Activated CD8-positive, alpha-beta memory T cell treated with anti-CD3 and anti-CD28 coated beads, Interleukin-2, amount 10 ng/mL, durations not matched to agents 7 days and 5 days (primary cell): ENCODE measurements at regions not wholly inside any gene's neighbourhood (a gene's known extent, or its start where the extent isn't known, plus 50 kb on each side); places are given as distances from the start of the nearest gene placed in this dataset.
"Not testable (repeated sequence)": the region's sequence is repeated elsewhere in the genome, so short reads cannot be mapped to it uniquely, and the experiment has no call there.

ENCODE experiments used
- ATAC-seq: fragments of 150-1000 bp; cut with Tn5 transposase; one replicate; pipeline ENCODE4 v1.10.0; 2021; ENCODE audit warnings: moderate library complexity
- CTCF ChIA-PET: fragments of 350-600 bp; sonication (Branson Sonifier 250); formaldehyde crosslinking; loops from one replicate; lab custom pipeline; 2021; ENCODE audit warnings: antibody characterized with exemption; lab: Charles Lee
- DNase-seq: peaks from one replicate; pipeline ENCODE4 v3.0.0-alpha.2; 2020
- H3K27ac Mint-ChIP-seq: one replicate; pipeline ENCODE4 v1.8.0; 2021; ENCODE audit warnings: mild to moderate bottlenecking, mixed read lengths
- H3K27me3 Mint-ChIP-seq: one replicate; pipeline ENCODE4 v1.8.0; 2021; ENCODE audit warnings: mixed read lengths
- H3K36me3 Mint-ChIP-seq: one replicate; pipeline ENCODE4 v1.8.0; 2021; ENCODE audit warnings: mild to moderate bottlenecking, mixed read lengths
- H3K4me1 Mint-ChIP-seq: one replicate; pipeline ENCODE4 v1.8.0; 2021; ENCODE audit warnings: mixed read lengths
- H3K4me3 Mint-ChIP-seq: one replicate; pipeline ENCODE4 v1.8.0; 2021; ENCODE audit warnings: mild to moderate bottlenecking, moderate library complexity, mixed read lengths
- H3K9me3 Mint-ChIP-seq: one replicate; pipeline ENCODE4 v1.8.0; 2022; ENCODE audit warnings: low read depth, mixed read lengths

DNA sequence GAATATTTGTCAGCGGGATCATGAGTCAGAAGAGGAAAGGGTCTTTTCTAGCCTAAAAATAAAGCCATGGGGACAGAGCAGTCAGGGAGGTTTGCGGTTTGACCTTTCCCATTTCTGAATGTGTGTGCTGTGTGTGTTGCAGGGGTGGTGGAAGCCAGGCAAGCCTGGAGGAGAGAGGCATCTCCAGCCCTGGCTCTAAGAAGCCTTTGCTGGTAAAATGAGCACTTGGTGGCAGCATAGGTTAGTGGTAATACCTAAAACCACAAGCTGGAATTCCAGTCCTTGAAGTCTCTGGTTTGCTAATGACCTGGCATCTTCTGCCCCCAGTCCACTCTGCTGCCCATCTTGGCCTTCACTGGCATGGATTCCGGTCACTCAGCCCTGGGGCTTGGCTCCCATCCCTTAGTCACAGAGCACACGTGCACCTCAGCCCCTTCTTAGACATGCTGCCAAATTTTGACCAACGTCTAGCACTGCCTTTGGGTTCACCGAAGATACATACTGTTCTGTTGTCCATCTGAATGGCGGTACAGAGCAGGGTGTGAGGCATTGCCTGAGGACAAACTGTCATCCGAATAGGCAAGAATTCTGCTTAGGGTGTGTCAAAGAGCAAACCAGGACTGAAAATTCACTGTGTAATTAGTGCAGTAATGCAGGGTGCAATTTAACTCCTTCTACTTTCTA is 52.7 kb downstream of the KCNA5 start:
- no peak for DNase-seq
- Mint-ChIP-seq H3K4me3 (no peak overlapping the region), H3K9me3 (no peaks in the 10 kb centered on the region), H3K27me3 (peaks cover 9% of the 10 kb centered on the region), H3K36me3 (no peaks in the 10 kb centered on the region), H3K4me1 (no peaks in the 10 kb centered on the region), H3K27ac (no peak overlapping the region)
- CTCF ChIA-PET: no interaction called here
- no peak for ATAC-seq

GRCh38 chr12:5097786-5098185 is 54.1 kb downstream of the KCNA5 start:
- DNase-seq: no peak
- peaks cover 13% of the 10 kb centered on the region for H3K27me3 Mint-ChIP-seq
- H3K4me3 Mint-ChIP-seq: no peak overlapping the region
- H3K27ac Mint-ChIP-seq: no peak overlapping the region
- ATAC-seq: no peak
- no peaks in the 10 kb centered on the region for H3K4me1 Mint-ChIP-seq
- H3K9me3 Mint-ChIP-seq: no peaks in the 10 kb centered on the region
- H3K36me3 Mint-ChIP-seq: no peaks in the 10 kb centered on the region
- CTCF ChIA-PET: no interaction called here

- Mint-ChIP-seq H3K36me3 (no peaks in the 10 kb centered on the region), H3K4me1 (no peaks in the 10 kb centered on the region), H3K27me3 (peaks cover 14% of the 10 kb centered on the region), H3K4me3 (no peak overlapping the region), H3K9me3 (no peaks in the 10 kb centered on the region), H3K27ac (no peak overlapping the region)
- ATAC-seq (no peak), DNase-seq (no peak)
- CTCF ChIA-PET: no interaction called here
These were observed 55.5 kb downstream of the KCNA5 start for GRCh38 chr12:5099136-5099535.

DNA sequence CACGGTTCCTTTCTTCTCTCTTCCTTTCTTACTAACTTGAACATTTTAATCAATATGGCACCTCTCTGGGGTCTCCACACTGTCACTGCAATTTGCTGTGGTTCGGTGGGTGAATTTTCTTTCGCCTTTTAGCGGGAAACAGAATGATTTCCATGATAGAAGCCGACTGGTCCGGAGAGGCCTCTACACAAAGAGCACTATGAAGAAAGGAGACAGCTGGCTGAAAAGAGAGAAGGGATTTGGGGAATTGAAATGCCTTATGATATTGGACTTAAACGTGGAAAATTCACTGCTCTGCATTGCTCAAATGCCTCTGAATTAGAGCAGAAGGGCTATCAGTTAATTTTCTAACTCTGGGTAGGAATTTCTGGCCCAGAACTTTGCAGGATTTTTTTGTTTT is 55.9 kb downstream of the KCNA5 start:
- no peak overlapping the region for H3K4me3 Mint-ChIP-seq
- DNase-seq: no peak
- no peaks in the 10 kb centered on the region for H3K9me3 Mint-ChIP-seq
- H3K27ac Mint-ChIP-seq: no peak overlapping the region
- H3K4me1 Mint-ChIP-seq: no peaks in the 10 kb centered on the region
- peaks cover 13% of the 10 kb centered on the region for H3K27me3 Mint-ChIP-seq
- no peak for ATAC-seq
- no peaks in the 10 kb centered on the region for H3K36me3 Mint-ChIP-seq
- CTCF ChIA-PET: no interaction called here

- ATAC-seq: no peak
- DNase-seq: no peak
- CTCF ChIA-PET: interaction anchor here (1.1 kb wide), 1 partner anchor 17 kb away, joined by 3 read pairs; no protein-coding TSS in a partner anchor
- no peaks in the 10 kb centered on the region for H3K9me3 Mint-ChIP-seq
- H3K36me3 Mint-ChIP-seq: no peaks in the 10 kb centered on the region
- H3K27me3 Mint-ChIP-seq: peaks cover 13% of the 10 kb centered on the region
- no peak overlapping the region for H3K4me3 Mint-ChIP-seq
- H3K4me1 Mint-ChIP-seq: no peaks in the 10 kb centered on the region
- H3K27ac Mint-ChIP-seq: no peak overlapping the region
These were observed 58.0 kb downstream of the KCNA5 start for GRCh38 chr12:5101686-5102085.

- Mint-ChIP-seq H3K27me3 (peaks cover 16% of the 10 kb centered on the region), H3K4me1 (no peaks in the 10 kb centered on the region), H3K36me3 (no peaks in the 10 kb centered on the region), H3K4me3 (no peak overlapping the region), H3K27ac (no peak overlapping the region), H3K9me3 (no peaks in the 10 kb centered on the region)
- CTCF ChIA-PET: interaction anchor here (1.1 kb wide), 1 partner anchor 18 kb away, joined by 3 read pairs; no protein-coding TSS in a partner anchor
- ATAC-seq (no peak), DNase-seq (no peak)
These were observed 58.6 kb downstream of the KCNA5 start for GRCh38 chr12:5102261-5102789.

DNA sequence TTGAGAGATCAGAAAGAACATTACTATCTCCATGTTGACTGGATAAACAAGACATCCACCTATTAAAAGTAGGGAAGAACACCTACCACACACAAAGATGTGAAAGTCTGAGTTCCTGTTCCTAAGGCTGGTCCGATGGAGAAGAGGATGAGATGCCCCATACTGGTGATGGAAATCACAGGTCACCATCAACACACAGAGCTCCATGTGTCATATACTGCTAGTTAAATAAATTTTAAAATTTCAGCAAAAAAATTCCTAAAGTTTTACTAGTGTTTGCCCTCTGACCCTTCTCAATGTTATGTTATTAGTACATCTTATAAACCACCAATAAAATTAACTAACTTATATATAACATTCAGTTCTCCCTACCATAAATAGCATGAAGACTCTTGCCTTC is 59.1 kb downstream of the KCNA5 start:
- Mint-ChIP-seq H3K4me1 (no peaks in the 10 kb centered on the region), H3K27ac (no peak overlapping the region), H3K9me3 (no peaks in the 10 kb centered on the region), H3K4me3 (no peak overlapping the region), H3K27me3 (peaks cover 16% of the 10 kb centered on the region), H3K36me3 (no peaks in the 10 kb centered on the region)
- ATAC-seq (no peak), DNase-seq (no peak)
- CTCF ChIA-PET: no interaction called here

DNA sequence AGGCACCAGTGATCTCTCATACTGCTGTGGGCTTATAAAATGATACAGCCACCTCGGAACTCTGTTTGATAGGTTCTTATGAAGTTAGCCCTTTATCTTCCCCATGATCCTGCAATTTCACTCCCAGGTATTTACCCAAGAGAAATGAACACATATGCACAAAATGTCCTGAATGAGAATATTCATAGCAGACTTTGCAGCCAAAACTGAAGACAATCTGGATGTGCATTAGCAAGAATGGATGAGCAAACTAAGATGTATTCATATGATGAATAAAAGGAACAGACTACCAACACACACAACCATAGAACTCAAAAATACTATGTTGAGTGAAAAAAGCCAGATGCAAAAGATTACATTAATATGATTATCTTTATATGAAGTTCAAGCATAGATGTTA is 66.7 kb downstream of the KCNA5 start:
- Mint-ChIP-seq H3K4me1 (no peaks in the 10 kb centered on the region), H3K9me3 (no peaks in the 10 kb centered on the region), H3K27ac (no peak overlapping the region), H3K4me3 (no peak overlapping the region), H3K36me3 (no peaks in the 10 kb centered on the region), H3K27me3 (peaks cover 18% of the 10 kb centered on the region)
- ATAC-seq (no peak), DNase-seq (no peak)
- CTCF ChIA-PET: no interaction called here

DNA sequence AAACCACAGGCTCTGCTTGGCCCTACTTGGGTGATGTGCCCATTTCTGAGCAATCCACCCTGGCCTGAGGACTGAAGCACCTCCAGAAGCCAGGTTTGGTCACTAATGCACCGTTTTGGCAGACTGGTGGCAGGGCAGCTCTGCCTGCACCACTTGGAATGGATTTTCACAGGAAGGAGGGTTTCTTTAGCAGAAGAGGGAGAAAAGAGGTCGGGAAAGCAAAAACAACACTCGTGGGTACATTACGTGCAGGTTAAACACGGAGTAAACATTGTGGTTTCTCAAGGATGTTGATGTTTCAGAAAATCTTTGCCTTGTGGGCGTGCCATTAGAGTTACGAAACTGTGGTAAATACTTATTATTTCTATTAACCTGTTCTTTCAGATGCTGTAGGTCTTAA is 70.8 kb downstream of the KCNA5 start:
- H3K9me3 Mint-ChIP-seq: no peaks in the 10 kb centered on the region
- H3K27me3 Mint-ChIP-seq: peaks cover 4% of the 10 kb centered on the region
- H3K4me3 Mint-ChIP-seq: no peak overlapping the region
- no peaks in the 10 kb centered on the region for H3K4me1 Mint-ChIP-seq
- H3K27ac Mint-ChIP-seq: no peak overlapping the region
- DNase-seq: no peak
- CTCF ChIA-PET: no interaction called here
- no peaks in the 10 kb centered on the region for H3K36me3 Mint-ChIP-seq
- no peak for ATAC-seq

DNA sequence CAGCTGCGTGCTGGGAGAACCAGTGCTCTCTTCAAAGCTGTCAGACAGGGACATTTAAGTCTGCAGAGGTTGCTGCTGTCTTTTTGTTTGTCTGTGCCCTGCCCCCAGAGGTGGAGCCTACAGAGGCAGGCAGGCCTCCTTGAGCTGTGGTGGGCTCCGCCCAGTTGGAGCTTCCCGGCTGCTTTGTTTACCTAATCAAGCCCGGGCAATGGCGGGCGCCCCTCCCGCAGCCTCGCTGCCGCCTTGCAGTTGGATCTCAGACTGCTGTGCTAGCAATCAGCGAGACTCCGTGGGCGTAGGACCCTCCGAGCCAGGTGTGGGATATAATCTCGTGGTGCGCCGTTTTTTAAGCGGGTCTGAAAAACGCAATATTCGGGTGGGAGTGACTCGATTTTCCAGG is 78.1 kb downstream of the KCNA5 start:
- H3K4me3 Mint-ChIP-seq, H3K9me3 Mint-ChIP-seq, H3K4me1 Mint-ChIP-seq, CTCF ChIA-PET, H3K27ac Mint-ChIP-seq, H3K36me3 Mint-ChIP-seq, ATAC-seq, H3K27me3 Mint-ChIP-seq, DNase-seq: not testable (repeated sequence)

GRCh38 chr12:5122256-5122831 is 78.7 kb downstream of the KCNA5 start:
- ATAC-seq, H3K4me1 Mint-ChIP-seq, H3K4me3 Mint-ChIP-seq, H3K9me3 Mint-ChIP-seq, CTCF ChIA-PET, H3K27ac Mint-ChIP-seq, H3K27me3 Mint-ChIP-seq, DNase-seq, H3K36me3 Mint-ChIP-seq: not testable (repeated sequence)

DNA sequence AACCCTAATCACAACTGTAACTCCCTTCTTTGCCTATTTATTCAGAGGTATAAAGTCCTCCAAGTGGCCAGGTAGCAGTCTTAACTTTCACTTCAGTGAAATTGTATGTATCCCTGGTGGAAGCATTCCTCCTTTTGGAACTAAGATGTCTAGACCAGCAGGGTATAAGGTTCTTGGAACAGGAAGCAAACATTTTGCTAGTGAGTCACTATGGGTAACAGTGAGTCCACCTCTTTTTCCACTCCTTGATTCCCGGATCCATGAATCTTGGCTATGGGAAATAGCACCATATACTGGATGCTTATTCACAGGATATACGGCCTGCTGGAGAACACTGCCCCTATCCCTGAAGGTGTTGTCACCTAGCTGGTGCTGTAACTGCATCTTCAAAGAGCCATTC is 80.2 kb downstream of the KCNA5 start:
- peaks cover under 1% of the 10 kb centered on the region for H3K27me3 Mint-ChIP-seq
- H3K27ac Mint-ChIP-seq: no peak overlapping the region
- no peak for ATAC-seq
- no peaks in the 10 kb centered on the region for H3K36me3 Mint-ChIP-seq
- no peaks in the 10 kb centered on the region for H3K4me1 Mint-ChIP-seq
- no peaks in the 10 kb centered on the region for H3K9me3 Mint-ChIP-seq
- CTCF ChIA-PET: no interaction called here
- no peak for DNase-seq
- no peak overlapping the region for H3K4me3 Mint-ChIP-seq

DNA sequence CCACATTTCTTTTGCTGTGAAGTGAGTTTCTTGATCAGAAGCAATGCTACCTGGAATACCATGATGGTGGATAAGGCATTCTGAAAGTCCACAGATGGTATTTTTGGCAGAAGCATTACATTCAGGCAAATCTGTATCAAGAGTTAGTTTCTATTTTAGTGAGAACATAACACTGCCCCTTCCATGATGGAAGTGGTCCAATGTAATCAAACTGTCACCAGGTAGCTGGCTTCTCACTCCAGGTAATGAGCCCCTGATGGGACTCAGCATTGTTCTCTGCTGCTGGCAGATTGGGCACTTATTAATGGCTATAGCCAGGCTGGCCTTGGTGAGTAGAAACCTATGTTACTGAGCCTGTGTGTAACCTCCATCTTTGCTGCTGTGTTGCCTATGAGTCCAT is 80.7 kb downstream of the KCNA5 start:
- CTCF ChIA-PET: no interaction called here
- Mint-ChIP-seq H3K4me1 (no peaks in the 10 kb centered on the region), H3K36me3 (no peaks in the 10 kb centered on the region), H3K9me3 (no peaks in the 10 kb centered on the region), H3K4me3 (no peak overlapping the region), H3K27ac (no peak overlapping the region), H3K27me3 (peaks cover 2% of the 10 kb centered on the region)
- no peak for DNase-seq
- ATAC-seq: no peak

DNA sequence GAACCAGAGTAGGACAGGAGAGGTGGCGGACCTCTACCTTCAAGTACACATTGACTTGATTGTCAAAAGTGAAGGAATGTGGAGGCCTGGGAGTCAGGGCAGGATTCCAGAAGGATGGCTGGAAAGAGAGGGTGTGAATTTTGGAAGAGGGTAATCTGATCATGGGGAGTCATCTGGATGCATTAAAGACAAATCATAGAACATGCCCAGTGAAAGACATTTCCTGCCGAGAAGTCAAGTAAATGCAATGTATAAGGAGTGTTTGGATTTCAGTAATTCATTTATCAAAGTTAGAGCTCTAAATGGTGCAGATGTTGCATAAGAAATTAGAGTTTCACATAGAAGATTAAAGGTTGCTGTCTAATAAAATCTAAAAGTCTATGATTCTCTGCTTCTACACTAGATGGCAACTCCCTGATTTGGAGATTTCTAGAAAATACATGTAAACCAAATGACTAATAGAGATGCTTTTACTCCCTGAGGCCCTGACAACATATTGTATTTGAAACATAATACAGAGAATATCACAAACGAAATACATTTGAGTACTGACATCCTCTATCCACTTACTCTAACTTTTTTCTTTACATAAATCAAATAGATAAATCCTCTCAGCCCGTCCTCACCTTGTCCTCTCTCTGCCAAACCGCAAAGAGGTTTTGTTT is 91.3 kb downstream of the KCNA5 start:
- CTCF ChIA-PET: no interaction called here
- Mint-ChIP-seq H3K4me1 (no peaks in the 10 kb centered on the region), H3K4me3 (no peak overlapping the region), H3K27me3 (peaks cover 43% of the 10 kb centered on the region), H3K27ac (no peak overlapping the region), H3K9me3 (no peaks in the 10 kb centered on the region), H3K36me3 (no peaks in the 10 kb centered on the region)
- no peak for DNase-seq
- ATAC-seq: no peak
